ENCODE measurements at regions not wholly inside any gene's neighbourhood (a gene's known extent, or its start where the extent isn't known, plus 50 kb on each side); places are given as distances from the start of the nearest gene placed in this dataset.

DNA sequence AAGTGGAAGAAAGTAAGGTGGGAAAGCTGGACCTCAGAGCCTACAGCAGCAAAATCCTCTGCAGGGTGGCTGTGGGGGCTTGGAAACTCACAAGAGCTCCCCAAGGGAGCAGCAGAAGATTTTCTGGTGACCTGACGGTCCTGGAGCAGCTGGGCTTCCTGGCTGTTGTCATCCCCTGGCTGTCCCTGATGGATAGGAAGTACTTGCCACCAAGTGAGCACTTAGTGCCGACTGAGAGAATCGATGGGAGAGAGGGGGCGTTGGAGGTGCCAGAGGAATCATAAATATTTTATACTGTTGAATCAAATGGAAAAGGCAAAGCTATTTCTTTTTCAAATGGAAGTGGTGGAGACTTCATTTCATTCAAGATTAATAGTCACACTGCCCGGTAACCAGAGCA is 167.1 kb upstream of the ITGB1 start:
- Histone ChIP-seq H3K27ac (ENCODE audit: low read depth, low read length, poor library complexity, severe bottlenecking) (no peak overlapping the region), H3K36me3 (ENCODE audit: insufficient read depth, low read length) (no peaks in the 10 kb centered on the region), H3K79me2 (ENCODE audit: insufficient read depth, low read depth, low read length) (no peaks in the 10 kb centered on the region), H3K4me3 (ENCODE audit: low read depth, low read length, poor library complexity, severe bottlenecking) (no peak overlapping the region), H4K20me1 (ENCODE audit: insufficient read depth, low read length) (no peaks in the 10 kb centered on the region), H3K9me3 (ENCODE audit: low read length) (no peaks in the 10 kb centered on the region), H3K9me2 (ENCODE audit: insufficient read depth, low read length) (no peaks in the 10 kb centered on the region), H3K4me2 (ENCODE audit: low read length) (no peak overlapping the region), H3K4me1 (ENCODE audit: insufficient read depth, low read length, poor library complexity, severe bottlenecking) (peaks cover 24% of the 10 kb centered on the region), H2AFZ (ENCODE audit: low read length) (no peak overlapping the region)
- no peak for DNase-seq (ENCODE audit: low spot score)
- no peak for TF ChIP-seq EZH2phosphoT487 (IDR thresholded peaks at IDR 0.05; ENCODE audit: borderline replicate concordance, low read depth, low read length)
- TF ChIP-seq, protein P1, sequence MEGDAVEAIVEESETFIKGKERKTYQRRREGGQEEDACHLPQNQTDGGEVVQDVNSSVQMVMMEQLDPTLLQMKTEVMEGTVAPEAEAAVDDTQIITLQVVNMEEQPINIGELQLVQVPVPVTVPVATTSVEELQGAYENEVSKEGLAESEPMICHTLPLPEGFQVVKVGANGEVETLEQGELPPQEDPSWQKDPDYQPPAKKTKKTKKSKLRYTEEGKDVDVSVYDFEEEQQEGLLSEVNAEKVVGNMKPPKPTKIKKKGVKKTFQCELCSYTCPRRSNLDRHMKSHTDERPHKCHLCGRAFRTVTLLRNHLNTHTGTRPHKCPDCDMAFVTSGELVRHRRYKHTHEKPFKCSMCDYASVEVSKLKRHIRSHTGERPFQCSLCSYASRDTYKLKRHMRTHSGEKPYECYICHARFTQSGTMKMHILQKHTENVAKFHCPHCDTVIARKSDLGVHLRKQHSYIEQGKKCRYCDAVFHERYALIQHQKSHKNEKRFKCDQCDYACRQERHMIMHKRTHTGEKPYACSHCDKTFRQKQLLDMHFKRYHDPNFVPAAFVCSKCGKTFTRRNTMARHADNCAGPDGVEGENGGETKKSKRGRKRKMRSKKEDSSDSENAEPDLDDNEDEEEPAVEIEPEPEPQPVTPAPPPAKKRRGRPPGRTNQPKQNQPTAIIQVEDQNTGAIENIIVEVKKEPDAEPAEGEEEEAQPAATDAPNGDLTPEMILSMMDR (conservative IDR thresholded peaks at IDR 0.05; ENCODE audit: low read length) = no peak
- BruUV-seq (replicated peaks) = no TSS peak
- POLR2A ChIA-PET = interaction anchor here (0.5 to 1.2 kb wide), 3 partner anchors 8 to 17 kb away, joined by 3 to 6 read pairs (median 5); no protein-coding TSS in a partner anchor
- CTCF ChIA-PET (ENCODE audit: unreplicated experiment) = no interaction called here
- intact Hi-C loops (cut with micrococcal nuclease; ENCODE audit: unreplicated experiment) = no loop called here

DNA sequence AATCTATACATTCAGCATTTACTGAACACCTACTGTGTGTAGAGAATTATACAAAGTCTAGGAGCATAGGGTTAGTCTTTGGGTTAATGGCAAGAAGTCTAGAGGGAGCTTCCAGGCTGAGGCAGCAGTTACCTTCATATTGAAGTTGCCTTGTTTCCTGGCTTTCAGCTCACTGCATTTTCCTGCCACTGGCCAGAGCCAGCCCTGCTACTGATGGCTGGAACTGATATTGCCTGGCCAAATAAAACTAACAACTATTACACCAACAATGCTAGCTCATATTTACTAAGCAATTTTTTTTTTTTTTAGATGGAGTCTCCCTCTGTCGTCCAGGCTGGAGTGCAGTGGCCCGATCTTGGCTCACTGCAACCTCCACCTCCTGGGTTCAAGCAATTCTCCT is 165.7 kb upstream of the ITGB1 start:
- Histone ChIP-seq H3K4me3 (ENCODE audit: low read depth, low read length, poor library complexity, severe bottlenecking) (no peak overlapping the region), H3K9me2 (ENCODE audit: insufficient read depth, low read length) (no peaks in the 10 kb centered on the region), H3K9me3 (ENCODE audit: low read length) (no peaks in the 10 kb centered on the region), H3K4me1 (ENCODE audit: insufficient read depth, low read length, poor library complexity, severe bottlenecking) (peaks cover 29% of the 10 kb centered on the region), H3K36me3 (ENCODE audit: insufficient read depth, low read length) (no peaks in the 10 kb centered on the region), H4K20me1 (ENCODE audit: insufficient read depth, low read length) (no peaks in the 10 kb centered on the region), H3K4me2 (ENCODE audit: low read length) (no peak overlapping the region), H3K79me2 (ENCODE audit: insufficient read depth, low read depth, low read length) (no peaks in the 10 kb centered on the region), H3K27ac (ENCODE audit: low read depth, low read length, poor library complexity, severe bottlenecking) (no peak overlapping the region), H2AFZ (ENCODE audit: low read length) (no peak overlapping the region)
- no TSS peak for BruUV-seq (replicated peaks)
- ChIA-PET POLR2A (interaction anchor here (0.6 to 1.2 kb wide), 6 partner anchors 8 to 125 kb away, joined by 3 to 6 read pairs (median 3); no protein-coding TSS in a partner anchor), CTCF (ENCODE audit: unreplicated experiment) (no interaction called here)
- no peak for TF ChIP-seq EZH2phosphoT487 (IDR thresholded peaks at IDR 0.05; ENCODE audit: borderline replicate concordance, low read depth, low read length)
- TF ChIP-seq, protein P1 (conservative IDR thresholded peaks at IDR 0.05; ENCODE audit: low read length) = no peak
- DNase-seq (ENCODE audit: low spot score) = no peak
- intact Hi-C loops (cut with micrococcal nuclease; ENCODE audit: unreplicated experiment) = no loop called here

DNA sequence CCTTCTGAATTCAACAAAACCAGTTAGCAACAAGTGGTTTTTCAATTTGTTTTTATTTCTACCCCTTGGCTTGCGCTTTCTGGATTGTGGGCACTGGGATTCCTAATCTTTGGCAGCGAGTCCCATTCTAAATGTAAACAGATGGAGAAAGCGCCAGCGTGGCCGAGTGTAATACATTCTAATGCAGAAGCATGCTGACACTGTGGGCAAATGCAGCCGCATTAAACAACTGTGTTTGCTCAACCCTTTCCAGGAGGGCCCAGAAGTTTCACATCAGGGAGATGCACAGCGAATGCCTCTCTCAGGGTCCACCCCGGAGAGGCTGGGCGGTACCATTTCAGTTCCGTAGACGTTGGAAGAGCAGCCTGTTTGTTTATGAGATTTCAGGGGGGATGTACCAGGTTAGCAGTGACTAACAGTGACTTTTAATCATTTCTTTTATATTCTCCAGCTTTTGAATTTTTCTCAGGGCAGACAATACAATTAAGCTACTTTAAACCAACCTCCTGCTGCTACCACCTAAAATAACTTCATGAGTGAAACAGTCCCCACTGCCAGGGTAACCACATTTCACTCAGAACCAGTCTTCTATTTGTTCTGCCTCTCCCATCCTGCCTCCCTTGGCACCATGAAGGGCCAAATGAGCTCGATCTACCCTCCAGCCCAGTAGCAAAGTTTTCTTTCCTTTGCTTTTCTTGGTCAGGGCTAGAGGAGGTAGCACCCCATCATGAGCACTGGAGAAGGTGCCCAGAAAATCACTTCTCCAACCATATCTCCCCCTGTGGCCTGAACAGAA is 164.2 kb upstream of the ITGB1 start:
- Histone ChIP-seq H3K4me3 (ENCODE audit: low read depth, low read length, poor library complexity, severe bottlenecking) (no peak overlapping the region), H4K20me1 (ENCODE audit: insufficient read depth, low read length) (no peaks in the 10 kb centered on the region), H2AFZ (ENCODE audit: low read length) (peak overlapping the region; percentile 10; the same call in 1 of the 2 replicates), H3K9me2 (ENCODE audit: insufficient read depth, low read length) (no peaks in the 10 kb centered on the region), H3K27ac (ENCODE audit: low read depth, low read length, poor library complexity, severe bottlenecking) (no peak overlapping the region), H3K4me2 (ENCODE audit: low read length) (no peak overlapping the region), H3K79me2 (ENCODE audit: insufficient read depth, low read depth, low read length) (no peaks in the 10 kb centered on the region), H3K36me3 (ENCODE audit: insufficient read depth, low read length) (no peaks in the 10 kb centered on the region), H3K9me3 (ENCODE audit: low read length) (no peaks in the 10 kb centered on the region), H3K4me1 (ENCODE audit: insufficient read depth, low read length, poor library complexity, severe bottlenecking) (peaks cover 29% of the 10 kb centered on the region)
- BruUV-seq (replicated peaks) = no TSS peak
- no peak for TF ChIP-seq EZH2phosphoT487 (IDR thresholded peaks at IDR 0.05; ENCODE audit: borderline replicate concordance, low read depth, low read length)
- TF ChIP-seq, protein P1 (conservative IDR thresholded peaks at IDR 0.05; ENCODE audit: low read length) = no peak
- intact Hi-C loops (cut with micrococcal nuclease; ENCODE audit: unreplicated experiment) = no loop called here
- POLR2A ChIA-PET = interaction anchor here (1.0 kb wide), 2 partner anchors 8 to 75 kb away, joined by 3 read pairs; no protein-coding TSS in a partner anchor
- CTCF ChIA-PET (ENCODE audit: unreplicated experiment) = no interaction called here
- no peak for DNase-seq (ENCODE audit: low spot score)

Data from OCI-LY7 (cell line).